ENCODE measurements at regions not wholly inside any gene's neighbourhood (a gene's known extent, or its start where the extent isn't known, plus 50 kb on each side); places are given as distances from the start of the nearest gene placed in this dataset.

DNA sequence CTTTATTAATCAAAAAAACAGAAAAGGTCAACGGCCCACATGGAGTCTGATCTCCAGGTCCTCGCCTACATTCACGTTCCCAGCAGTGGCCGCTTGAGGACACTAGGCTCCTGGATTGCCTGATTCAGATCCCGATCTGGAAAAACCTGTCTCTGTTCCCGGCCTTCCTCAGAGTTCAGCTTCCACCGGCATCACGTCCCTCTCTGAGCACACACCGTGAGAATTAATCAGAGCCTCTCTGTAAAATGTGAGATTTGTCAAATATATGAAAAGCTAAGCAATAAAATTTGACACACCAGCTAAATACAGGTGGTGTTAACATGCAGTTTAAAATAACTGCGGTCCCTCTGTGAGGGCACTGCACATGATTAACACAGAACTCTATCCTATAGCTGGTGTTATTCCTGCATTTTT, 122.8 kb upstream of the COL21A1 start:
- H3K27ac Mint-ChIP-seq: no peak overlapping the region
- H3K9me3 Mint-ChIP-seq: no peaks in the 10 kb centered on the region
- H3K27me3 Mint-ChIP-seq: no peaks in the 10 kb centered on the region
- POLR2A ChIA-PET: no interaction called here
- no peak overlapping the region for H3K4me3 Mint-ChIP-seq
- DNase-seq: no peak
- H3K4me1 Mint-ChIP-seq: peaks cover 2% of the 10 kb centered on the region
- H3K36me3 Mint-ChIP-seq: no peaks in the 10 kb centered on the region
- no peak for ATAC-seq (ENCODE audit: low read depth)

DNA sequence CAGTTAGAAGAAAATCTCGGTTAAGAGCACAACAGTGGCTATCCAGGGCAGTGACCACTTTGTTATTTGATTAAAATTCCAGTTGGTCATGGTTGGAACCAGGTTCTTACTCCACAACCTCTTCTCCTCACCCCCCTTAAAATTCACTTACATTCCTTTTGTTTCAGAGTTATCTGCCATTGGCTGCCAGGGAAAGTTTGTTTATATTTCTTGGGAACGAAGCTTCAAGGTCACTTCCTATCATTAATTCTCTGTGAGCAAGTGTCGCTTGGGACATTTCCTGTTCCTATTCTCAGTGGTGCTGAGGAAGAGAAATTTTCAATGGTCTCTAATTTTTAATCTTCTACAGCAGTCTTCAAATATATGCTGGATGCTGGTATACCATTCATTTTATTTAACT, 121.1 kb upstream of the COL21A1 start:
- no peaks in the 10 kb centered on the region for H3K9me3 Mint-ChIP-seq
- DNase-seq (no peak), ATAC-seq (ENCODE audit: low read depth) (no peak)
- no peaks in the 10 kb centered on the region for H3K36me3 Mint-ChIP-seq
- no peak overlapping the region for H3K4me3 Mint-ChIP-seq
- POLR2A ChIA-PET: no interaction called here
- no peaks in the 10 kb centered on the region for H3K27me3 Mint-ChIP-seq
- no peak overlapping the region for H3K27ac Mint-ChIP-seq
- H3K4me1 Mint-ChIP-seq: peaks cover 2% of the 10 kb centered on the region

DNA sequence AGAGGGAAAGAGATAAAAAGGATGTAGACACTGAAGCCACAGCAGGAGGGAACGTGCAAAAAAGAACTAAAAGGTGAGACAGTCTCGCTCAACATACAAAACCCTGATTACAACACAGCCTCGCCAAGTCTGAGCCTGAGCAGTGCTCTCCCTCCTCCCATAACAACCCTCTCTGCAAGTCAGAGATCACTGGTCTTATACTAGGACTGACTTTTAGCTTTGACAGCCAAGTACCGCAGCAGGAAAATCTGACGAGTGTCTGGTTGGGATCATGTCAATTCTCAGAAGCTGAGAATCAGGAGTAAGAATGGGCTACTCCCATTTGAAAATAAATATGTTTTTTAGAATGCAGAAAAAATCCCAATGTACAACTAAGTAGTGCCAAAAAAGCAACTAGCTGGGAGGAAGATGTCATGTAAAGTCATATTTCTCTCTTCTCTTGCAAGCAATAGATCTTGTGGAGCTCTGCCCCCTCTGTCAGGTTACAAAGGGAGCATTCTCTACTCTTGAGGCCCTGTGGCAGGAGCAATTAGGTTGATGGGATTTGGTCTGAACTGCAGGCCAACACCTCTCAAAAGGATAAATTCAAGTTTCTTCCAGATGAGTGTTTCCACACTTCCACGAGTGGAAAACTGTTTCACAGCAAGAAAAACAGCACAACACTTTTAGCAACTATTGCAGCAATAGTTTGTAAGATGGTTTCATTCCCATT, 118.9 kb upstream of the COL21A1 start:
- Mint-ChIP-seq H3K36me3 (no peaks in the 10 kb centered on the region), H3K4me1 (peaks cover 2% of the 10 kb centered on the region), H3K27me3 (no peaks in the 10 kb centered on the region), H3K9me3 (no peaks in the 10 kb centered on the region), H3K27ac (no peak overlapping the region), H3K4me3 (no peak overlapping the region)
- POLR2A ChIA-PET: no interaction called here
- DNase-seq: no peak
- no peak for ATAC-seq (ENCODE audit: low read depth)

DNA sequence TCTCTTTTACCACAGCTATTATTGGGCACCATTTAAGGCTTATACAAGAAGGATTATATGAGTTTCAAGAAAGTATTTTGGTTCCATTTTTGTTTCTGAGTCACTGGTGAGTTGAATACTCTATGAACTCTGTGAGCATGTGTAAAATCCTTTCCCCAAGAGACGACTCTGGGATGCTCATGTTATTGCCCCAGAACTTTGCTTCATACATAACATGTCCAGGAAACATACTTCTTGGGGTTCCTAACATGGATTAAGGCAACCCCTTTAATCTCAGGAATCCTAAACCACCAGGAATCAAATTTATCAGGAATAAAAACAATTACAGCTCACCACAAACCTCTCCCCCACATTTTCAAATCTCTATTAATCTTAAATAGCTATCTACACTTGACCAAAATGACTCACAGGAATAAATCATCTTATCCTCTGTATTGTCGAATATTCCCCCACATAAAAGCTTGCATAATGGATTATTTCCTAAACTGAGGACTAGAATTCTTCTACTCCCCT, 117.5 kb upstream of the COL21A1 start:
- Mint-ChIP-seq H3K9me3 (no peaks in the 10 kb centered on the region), H3K4me3 (no peak overlapping the region), H3K27me3 (peaks cover 3% of the 10 kb centered on the region), H3K27ac (no peak overlapping the region), H3K4me1 (no peaks in the 10 kb centered on the region), H3K36me3 (no peaks in the 10 kb centered on the region)
- no peak for DNase-seq
- POLR2A ChIA-PET: no interaction called here
- no peak for ATAC-seq (ENCODE audit: low read depth)

DNA sequence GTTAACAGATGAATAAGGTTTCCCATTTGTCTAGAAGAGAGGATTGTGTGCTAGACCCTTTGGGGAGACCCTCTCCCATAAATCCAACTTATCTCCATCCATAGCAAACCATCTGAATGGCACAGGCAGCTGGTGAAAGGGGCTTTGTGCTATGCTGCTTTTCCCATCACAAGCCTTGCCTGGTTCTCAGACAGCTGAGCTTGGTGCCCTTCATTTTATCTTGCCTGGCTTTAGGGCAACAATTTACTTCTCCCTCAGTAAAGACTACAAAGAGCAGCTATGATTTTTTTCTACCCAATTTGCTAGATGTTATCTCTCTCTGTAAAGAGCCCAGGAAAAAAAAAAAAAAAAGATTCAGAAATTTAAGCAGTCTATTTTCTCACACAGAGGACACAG, 117.0 kb upstream of the COL21A1 start:
- no peak overlapping the region for H3K27ac Mint-ChIP-seq
- H3K4me3 Mint-ChIP-seq: no peak overlapping the region
- H3K9me3 Mint-ChIP-seq: no peaks in the 10 kb centered on the region
- H3K36me3 Mint-ChIP-seq: no peaks in the 10 kb centered on the region
- DNase-seq (no peak), ATAC-seq (ENCODE audit: low read depth) (no peak)
- peaks cover 3% of the 10 kb centered on the region for H3K27me3 Mint-ChIP-seq
- H3K4me1 Mint-ChIP-seq: no peaks in the 10 kb centered on the region
- POLR2A ChIA-PET: no interaction called here

DNA sequence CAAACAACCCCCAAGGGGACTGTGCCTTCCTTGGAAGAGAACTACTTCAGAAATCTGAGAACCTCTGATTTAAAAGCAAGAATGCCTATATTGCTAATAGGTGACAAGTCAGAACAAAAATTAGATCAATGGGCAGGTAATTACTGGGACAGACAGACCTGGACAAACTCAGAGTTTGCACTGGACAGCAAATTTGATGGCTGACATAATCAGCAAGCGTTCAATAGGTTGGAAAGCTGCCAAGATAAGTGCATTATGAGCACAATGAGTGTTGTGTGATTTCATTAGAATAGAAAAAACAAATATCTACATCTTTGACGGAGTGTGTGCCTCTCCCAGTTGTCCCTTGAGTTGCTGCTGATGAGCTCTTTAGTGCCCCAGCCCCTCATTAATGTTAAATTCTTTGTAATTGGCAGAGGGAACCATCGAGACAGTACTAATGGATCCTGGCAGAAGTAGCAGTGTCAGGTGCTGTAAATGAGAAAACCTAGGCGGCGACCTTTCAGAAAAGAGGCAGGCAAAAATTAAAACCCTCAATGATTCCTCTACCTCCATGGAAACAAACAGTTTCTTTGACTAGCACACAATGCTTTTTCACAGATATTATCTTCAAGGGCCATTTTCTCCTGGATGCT, 116.5 kb upstream of the COL21A1 start:
- H3K27me3 Mint-ChIP-seq: peaks cover 3% of the 10 kb centered on the region
- no peaks in the 10 kb centered on the region for H3K4me1 Mint-ChIP-seq
- DNase-seq: no peak
- ATAC-seq (ENCODE audit: low read depth): no peak
- POLR2A ChIA-PET: no interaction called here
- H3K36me3 Mint-ChIP-seq: no peaks in the 10 kb centered on the region
- no peak overlapping the region for H3K4me3 Mint-ChIP-seq
- no peaks in the 10 kb centered on the region for H3K9me3 Mint-ChIP-seq
- no peak overlapping the region for H3K27ac Mint-ChIP-seq

DNA sequence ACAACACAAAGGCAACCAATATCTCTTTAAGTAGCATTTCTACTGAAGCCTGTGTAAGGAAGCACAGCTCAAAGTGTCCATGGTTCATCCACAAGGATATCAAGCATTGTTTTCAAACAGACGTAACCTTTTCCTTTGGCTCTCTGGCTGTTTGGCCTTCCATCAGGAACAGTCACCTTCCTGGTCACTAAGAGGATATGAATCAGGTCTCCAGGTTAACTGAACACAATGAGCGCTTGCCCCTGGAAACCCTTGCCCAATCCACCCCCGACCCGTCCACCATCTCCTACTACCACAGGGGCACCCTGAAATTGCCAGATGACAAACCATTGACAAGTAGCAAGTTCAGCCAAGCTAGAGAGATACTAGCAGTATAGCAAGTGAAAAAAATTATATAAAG, 114.4 kb upstream of the COL21A1 start:
- ATAC-seq (ENCODE audit: low read depth) (no peak), DNase-seq (no peak)
- Mint-ChIP-seq H3K36me3 (no peaks in the 10 kb centered on the region), H3K27ac (no peak overlapping the region), H3K27me3 (peaks cover 3% of the 10 kb centered on the region), H3K9me3 (no peaks in the 10 kb centered on the region), H3K4me3 (no peak overlapping the region), H3K4me1 (no peaks in the 10 kb centered on the region)
- POLR2A ChIA-PET: no interaction called here

DNA sequence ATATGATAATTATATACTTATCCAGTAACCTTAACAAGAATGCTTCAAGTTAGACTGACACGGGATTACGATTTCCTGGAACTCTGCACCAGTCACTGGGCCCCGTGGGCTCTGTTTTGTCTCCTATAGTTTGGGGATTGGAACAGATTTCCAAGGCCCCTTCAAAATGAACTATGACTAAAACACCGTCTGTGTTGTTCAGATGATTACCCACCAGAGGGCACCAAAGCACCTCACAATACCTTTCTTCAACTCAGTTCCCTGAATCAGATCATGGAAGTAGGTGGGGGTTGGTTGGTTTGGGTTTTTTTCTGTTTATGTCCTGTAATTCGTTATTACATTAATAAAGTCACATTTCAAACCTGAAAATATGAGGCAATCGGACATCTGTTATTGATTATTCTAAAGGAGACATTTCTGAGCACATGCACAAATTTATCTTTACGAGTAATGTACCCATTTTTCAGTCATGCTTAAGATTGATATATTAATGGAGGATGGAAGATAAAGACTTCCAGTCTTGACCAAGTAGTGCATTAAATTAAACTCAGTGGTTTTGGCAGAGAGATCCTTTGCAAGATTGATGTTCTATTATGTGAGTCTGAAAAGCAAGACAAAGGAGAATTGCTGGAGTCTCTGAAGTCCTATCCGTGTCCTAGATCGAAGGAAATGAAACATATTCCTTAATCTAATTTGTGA, 112.0 kb upstream of the COL21A1 start:
- Mint-ChIP-seq H3K4me1 (no peaks in the 10 kb centered on the region), H3K36me3 (no peaks in the 10 kb centered on the region), H3K27ac (no peak overlapping the region), H3K4me3 (no peak overlapping the region), H3K27me3 (peaks cover 3% of the 10 kb centered on the region), H3K9me3 (no peaks in the 10 kb centered on the region)
- ATAC-seq (ENCODE audit: low read depth): no peak
- POLR2A ChIA-PET: no interaction called here
- DNase-seq: no peak

DNA sequence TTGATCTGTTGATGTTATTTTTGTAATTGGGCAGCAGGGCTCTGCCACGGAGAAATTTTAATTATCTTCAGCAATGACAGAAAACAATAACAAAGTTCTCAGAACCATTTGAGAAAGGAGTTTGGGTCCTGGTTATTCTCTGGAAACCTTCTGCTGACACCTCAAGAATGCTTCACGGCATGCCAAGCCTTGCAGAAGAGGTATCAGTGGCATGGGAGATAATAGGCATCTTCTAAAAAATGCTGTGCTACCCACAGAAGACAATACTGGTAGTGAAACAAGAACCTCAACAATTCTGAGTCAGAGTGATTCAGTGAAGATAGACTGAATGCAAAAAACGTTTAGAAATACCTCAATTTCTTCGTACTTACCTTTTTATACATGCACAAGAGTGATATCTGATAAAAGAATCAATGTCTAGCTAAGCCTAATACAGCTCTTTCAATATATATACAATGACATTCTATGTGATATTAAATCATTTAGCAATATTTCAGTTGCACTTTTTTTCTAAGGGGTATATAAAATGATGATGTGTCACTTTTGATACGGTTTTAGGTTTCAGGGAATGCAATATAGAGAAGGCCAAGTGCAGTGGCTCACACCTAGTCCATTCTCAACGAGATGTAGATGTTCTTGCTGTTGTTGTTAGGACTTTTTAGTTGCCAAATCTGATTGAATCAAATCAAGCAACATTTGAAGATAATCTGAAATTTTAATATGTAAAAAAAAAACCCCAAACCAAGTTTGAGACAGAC, 110.4 kb upstream of the COL21A1 start:
- peaks cover 3% of the 10 kb centered on the region for H3K27me3 Mint-ChIP-seq
- DNase-seq (no peak), ATAC-seq (ENCODE audit: low read depth) (no peak)
- peaks cover 1% of the 10 kb centered on the region for H3K9me3 Mint-ChIP-seq
- no peak overlapping the region for H3K27ac Mint-ChIP-seq
- POLR2A ChIA-PET: no interaction called here
- no peaks in the 10 kb centered on the region for H3K4me1 Mint-ChIP-seq
- no peaks in the 10 kb centered on the region for H3K36me3 Mint-ChIP-seq
- no peak overlapping the region for H3K4me3 Mint-ChIP-seq

DNA sequence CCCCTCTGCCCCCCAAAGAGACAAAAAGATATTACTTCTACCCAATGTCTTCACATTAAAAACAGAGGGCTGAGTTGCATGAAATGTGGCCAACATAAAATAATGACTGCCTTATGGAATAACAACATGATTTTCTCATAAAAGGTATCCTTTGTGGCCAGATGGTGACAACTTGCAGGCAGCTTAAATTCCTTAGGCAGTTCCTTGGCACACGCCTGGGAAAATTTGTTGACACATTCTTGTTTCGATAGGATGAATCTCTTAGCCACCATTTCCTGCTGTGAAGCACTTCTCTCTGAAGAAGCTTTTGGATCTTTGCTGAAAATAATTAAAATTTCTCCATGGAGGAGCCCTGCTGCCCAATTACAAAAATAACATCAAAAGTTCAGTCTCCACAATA, 109.0 kb upstream of the COL21A1 start:
- ATAC-seq (ENCODE audit: low read depth): no peak
- Mint-ChIP-seq H3K27me3 (peaks cover 3% of the 10 kb centered on the region), H3K9me3 (peaks cover 1% of the 10 kb centered on the region)

DNA sequence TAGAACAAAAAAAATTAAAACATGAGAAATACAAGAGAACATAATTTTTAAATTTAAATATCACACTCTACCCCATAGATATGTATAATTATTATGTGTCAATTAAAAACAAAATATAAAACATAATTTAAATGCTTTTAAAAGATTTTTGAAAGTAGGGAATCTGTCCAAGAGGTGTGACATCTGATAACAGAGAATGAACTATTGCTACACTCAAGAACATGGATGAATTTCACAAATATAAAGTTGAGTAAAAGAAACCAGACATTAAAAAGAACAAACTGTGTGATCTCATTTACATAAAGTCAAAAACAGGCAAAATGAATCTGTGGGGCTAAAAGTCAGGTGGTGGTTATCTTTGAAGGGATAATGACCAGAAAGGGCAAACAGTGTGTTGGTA, 106.5 kb upstream of the COL21A1 start:
- Mint-ChIP-seq H3K27me3 (no peaks in the 10 kb centered on the region), H3K4me3 (no peak overlapping the region), H3K9me3 (peaks cover 1% of the 10 kb centered on the region), H3K36me3 (no peaks in the 10 kb centered on the region), H3K27ac (no peak overlapping the region), H3K4me1 (no peaks in the 10 kb centered on the region)
- DNase-seq: no peak
- POLR2A ChIA-PET: no interaction called here
- ATAC-seq (ENCODE audit: low read depth): no peak

More for the DNA sequence above, 109.0 kb upstream of the COL21A1 start:
- POLR2A ChIA-PET: no interaction called here
- Mint-ChIP-seq H3K4me3 (no peak overlapping the region), H3K4me1 (no peaks in the 10 kb centered on the region), H3K36me3 (no peaks in the 10 kb centered on the region), H3K27ac (no peak overlapping the region)
- DNase-seq: no peak

DNA sequence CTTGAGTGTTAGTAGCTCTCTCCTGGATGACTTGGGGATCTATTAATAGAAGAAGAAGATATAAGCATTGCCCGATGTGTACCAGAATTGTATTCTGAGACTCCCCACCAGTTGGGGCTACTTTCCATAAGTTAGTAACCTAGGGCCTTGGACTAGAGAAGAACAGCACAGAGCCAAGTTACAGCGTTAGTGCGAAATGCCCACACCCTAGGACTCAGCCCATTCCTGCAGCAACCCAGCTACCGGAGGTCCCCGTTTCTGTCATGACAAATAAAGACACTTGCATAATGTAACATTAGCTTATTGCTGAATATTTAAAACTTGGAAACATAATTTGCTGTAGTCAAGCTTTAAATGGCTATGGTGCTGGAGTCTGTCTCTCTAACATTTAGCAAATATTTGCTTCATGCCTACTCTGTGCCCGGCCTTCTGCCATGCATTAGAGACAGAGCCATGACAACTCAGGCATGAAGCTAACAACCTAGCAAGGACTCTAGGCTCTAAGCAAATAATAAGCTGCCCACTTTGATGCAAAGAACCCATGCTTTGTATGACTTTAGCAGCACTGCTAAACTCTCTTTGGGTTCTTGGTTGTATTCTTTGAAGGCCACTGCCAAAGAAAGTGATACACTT, 103.4 kb upstream of the COL21A1 start:
- Mint-ChIP-seq H3K4me1 (no peaks in the 10 kb centered on the region), H3K27ac (no peak overlapping the region), H3K4me3 (no peak overlapping the region), H3K27me3 (no peaks in the 10 kb centered on the region), H3K36me3 (no peaks in the 10 kb centered on the region), H3K9me3 (peaks cover 1% of the 10 kb centered on the region)
- no peak for ATAC-seq (ENCODE audit: low read depth)
- POLR2A ChIA-PET: no interaction called here
- no peak for DNase-seq

DNA sequence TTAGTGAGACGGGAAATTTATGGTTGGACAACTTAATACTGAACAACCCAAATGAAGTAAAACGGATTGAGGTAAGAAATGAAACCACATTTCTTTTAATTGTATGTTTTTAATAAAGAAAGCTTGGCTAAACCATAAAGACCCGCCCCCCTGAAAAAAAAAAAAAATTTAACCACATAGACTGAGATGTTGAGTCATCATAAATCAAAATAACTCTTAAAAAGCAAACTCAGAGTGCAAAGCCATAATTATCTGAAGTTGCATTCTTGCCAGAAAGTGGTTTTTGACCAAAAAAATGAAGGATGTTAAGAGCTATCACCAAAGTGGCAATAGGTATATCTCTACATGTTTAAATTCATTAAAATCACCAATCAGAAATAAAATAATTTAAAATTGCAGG, 101.8 kb upstream of the COL21A1 start:
- POLR2A ChIA-PET: no interaction called here
- H3K4me3 Mint-ChIP-seq: no peak overlapping the region
- ATAC-seq (ENCODE audit: low read depth): no peak
- H3K36me3 Mint-ChIP-seq: no peaks in the 10 kb centered on the region
- H3K27ac Mint-ChIP-seq: no peak overlapping the region
- no peak for DNase-seq
- no peaks in the 10 kb centered on the region for H3K27me3 Mint-ChIP-seq
- H3K9me3 Mint-ChIP-seq: peaks cover 1% of the 10 kb centered on the region
- no peaks in the 10 kb centered on the region for H3K4me1 Mint-ChIP-seq
